ENCODE measurements at regions not wholly inside any gene's neighbourhood (a gene's known extent, or its start where the extent isn't known, plus 50 kb on each side); places are given as distances from the start of the nearest gene placed in this dataset.
"Not testable (repeated sequence)": the region's sequence is repeated elsewhere in the genome, so short reads cannot be mapped to it uniquely, and the experiment has no call there.

DNA sequence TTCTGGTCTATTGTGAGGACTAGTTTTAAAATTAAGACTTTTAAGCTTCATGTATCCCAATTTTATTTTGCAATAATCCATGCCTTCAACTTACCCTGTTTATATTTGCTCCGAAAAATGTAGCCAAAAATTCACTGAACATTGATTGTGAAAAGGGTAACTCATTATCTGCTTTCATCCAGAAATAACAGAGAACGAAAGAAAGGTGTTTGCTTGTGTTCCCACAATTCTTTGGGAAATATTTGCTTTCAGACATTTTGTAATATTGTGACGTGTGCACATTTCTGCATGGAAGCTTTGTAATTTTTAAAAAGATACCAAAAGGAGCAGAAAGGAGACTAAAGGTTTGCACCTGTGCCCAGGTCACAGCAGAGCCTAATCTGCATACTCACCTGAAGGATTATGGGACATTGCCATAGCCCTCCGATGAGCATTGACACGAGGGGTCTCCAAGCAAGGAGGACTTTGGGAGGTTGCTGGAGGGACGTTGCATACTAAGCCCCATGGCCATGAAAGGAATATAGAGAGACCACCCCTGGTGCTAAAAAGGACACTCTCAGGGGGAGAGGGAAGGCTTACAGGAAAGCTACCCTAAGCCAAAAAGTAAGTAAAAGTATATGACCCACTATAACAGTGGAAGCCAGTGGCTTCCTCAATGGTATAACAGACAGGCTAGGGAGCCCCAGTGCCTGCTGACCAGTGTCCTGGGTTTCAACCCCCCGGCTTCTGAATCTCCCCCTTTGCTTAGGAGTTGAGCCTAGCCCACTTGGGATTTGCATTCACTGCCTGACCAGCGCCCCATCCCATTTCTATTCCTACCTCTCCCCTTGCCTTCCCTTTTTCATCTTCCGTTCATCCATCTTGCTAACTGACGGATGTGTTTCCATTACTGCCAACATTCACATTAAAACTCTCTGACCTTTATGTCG is 148.6 kb upstream of the ZC3H12A start:
- in situ Hi-C loops (cut with HindIII; ENCODE audit: low pct_ligation_motif_present, low pct_unique_long_range_greater_than_20kb, low sequenced_read_pairs): no loop called here
- no peak for DNase-seq

- in situ Hi-C loops (cut with HindIII; ENCODE audit: low pct_ligation_motif_present, low pct_unique_long_range_greater_than_20kb, low sequenced_read_pairs): no loop called here
- DNase-seq: no peak
These were observed 142.3 kb upstream of the ZC3H12A start for GRCh38 chr1:37332126-37332525.

DNA sequence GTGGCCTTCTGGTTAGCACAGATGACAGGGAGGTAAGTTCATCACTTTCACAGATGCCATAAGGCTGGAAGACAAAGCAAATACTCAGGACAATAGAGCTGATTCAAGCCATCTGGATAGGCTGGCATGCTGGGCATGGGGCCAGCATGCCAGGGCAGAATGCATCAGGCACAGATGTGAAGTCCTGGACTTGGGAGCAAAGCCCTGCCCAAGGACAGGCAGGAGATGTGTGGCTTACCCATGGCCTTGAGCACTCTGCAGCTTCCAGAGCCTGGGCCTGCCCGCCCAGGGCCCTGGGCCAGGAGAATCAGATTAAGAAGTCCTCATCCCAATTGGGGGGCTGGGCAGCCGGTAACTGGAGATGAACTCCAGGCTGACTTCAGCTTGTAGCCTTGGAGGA is 135.7 kb upstream of the ZC3H12A start:
- DNase-seq: no peak
- in situ Hi-C loops (cut with HindIII; ENCODE audit: low pct_ligation_motif_present, low pct_unique_long_range_greater_than_20kb, low sequenced_read_pairs): no loop called here

- in situ Hi-C loops (cut with HindIII; ENCODE audit: low pct_ligation_motif_present, low pct_unique_long_range_greater_than_20kb, low sequenced_read_pairs): no loop called here
- no peak for DNase-seq
These were observed 131.6 kb upstream of the ZC3H12A start for GRCh38 chr1:37342736-37343135.

GRCh38 chr1:37347104-37347649 is 127.2 kb upstream of the ZC3H12A start:
- in situ Hi-C loops (cut with HindIII; ENCODE audit: low pct_ligation_motif_present, low pct_unique_long_range_greater_than_20kb, low sequenced_read_pairs): no loop called here
- no peak for DNase-seq

GRCh38 chr1:37353871-37354270 is 120.5 kb upstream of the ZC3H12A start:
- DNase-seq: no peak
- in situ Hi-C loops (cut with HindIII; ENCODE audit: low pct_ligation_motif_present, low pct_unique_long_range_greater_than_20kb, low sequenced_read_pairs): no loop called here

DNA sequence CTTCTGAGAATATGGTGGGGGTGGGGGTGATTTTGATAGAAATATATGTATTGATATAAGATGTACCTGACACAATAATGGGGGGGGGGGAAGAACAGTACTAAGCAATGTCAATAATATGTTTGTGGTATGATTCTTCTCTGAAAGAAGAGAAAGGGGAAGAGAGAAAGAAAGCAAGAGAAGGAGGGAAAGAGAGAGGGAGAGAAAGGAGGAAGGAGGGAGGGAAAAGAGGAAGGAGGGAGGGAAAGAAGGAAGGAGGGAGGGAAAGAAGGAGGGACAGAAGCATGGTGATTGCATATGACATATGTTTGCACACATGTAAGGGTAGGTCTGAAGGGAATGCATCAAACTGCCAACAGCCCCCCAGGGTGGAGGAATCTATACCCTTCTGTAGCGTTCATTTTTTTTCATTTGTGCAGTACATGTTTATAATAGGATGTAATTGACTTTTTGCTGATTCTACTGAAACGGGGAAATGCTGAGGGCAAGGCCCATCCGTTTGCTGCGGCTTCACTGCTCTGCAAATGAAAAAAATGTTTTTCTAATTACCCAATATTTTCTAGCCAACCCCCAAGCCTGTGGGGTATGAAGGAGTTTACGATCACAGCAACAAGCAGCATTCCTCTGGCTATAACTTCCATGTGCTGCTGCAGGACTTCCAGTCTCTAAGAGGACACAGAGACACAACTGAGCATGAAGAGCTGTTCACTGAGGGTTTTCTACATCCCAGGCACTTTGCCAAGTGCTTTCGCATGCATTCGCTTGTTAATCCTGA is 119.3 kb upstream of the ZC3H12A start:
- no peak for DNase-seq
- in situ Hi-C loops (cut with HindIII; ENCODE audit: low pct_ligation_motif_present, low pct_unique_long_range_greater_than_20kb, low sequenced_read_pairs): no loop called here

GRCh38 chr1:37358992-37359391 is 115.4 kb upstream of the ZC3H12A start:
- no peak for DNase-seq
- in situ Hi-C loops (cut with HindIII; ENCODE audit: low pct_ligation_motif_present, low pct_unique_long_range_greater_than_20kb, low sequenced_read_pairs): no loop called here

DNA sequence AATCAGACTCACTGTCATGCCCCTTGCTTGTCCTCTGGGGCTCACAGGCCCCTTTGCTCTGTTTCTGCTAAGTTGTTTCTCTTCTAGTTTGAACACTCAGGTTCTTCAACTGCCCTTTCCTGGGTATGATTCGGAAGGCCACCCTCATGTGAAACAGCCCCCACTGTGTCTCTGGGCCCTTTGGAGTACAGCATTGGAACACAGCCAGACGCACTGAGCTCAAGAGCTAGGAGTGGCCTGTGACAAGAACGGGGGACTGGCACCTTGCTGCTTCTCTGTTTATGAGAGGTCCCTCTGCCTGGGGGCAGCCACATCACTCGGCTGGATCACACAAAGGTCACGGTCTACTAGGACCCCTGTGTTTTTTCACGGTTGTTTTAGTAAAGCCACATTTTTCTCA is 114.4 kb upstream of the ZC3H12A start:
- in situ Hi-C loops (cut with HindIII; ENCODE audit: low pct_ligation_motif_present, low pct_unique_long_range_greater_than_20kb, low sequenced_read_pairs): no loop called here
- no peak for DNase-seq

- DNase-seq: no peak
- in situ Hi-C loops (cut with HindIII; ENCODE audit: low pct_ligation_motif_present, low pct_unique_long_range_greater_than_20kb, low sequenced_read_pairs): no loop called here
These were observed 111.6 kb upstream of the ZC3H12A start for GRCh38 chr1:37362594-37363385.

DNA sequence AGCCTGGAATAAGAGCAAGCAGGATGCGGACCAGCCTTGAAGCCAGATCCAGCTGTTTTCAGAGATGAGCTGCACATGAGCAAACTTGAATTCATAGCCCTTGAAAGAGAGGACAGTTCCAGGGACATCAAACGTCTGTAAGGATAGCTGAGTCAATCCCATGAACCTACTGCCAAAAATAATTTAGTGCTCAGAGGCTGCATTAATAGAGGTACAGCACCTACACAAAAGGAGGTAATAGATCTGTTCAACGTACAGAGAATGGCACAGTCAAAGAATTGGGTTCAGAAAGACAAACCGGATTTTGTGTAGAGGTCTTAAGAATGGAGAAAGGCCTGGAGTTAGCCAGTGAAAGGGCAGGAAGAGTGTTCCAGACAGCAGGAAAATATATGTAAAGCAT is 110.8 kb upstream of the ZC3H12A start:
- no peak for DNase-seq
- in situ Hi-C loops (cut with HindIII; ENCODE audit: low pct_ligation_motif_present, low pct_unique_long_range_greater_than_20kb, low sequenced_read_pairs): no loop called here

GRCh38 chr1:37368665-37369315 is 105.6 kb upstream of the ZC3H12A start:
- DNase-seq; in situ Hi-C loops (cut with HindIII; ENCODE audit: low pct_ligation_motif_present, low pct_unique_long_range_greater_than_20kb, low sequenced_read_pairs): not testable (repeated sequence)

- in situ Hi-C loops (cut with HindIII; ENCODE audit: low pct_ligation_motif_present, low pct_unique_long_range_greater_than_20kb, low sequenced_read_pairs): no loop called here
- no peak for DNase-seq
These were observed 102.1 kb upstream of the ZC3H12A start for GRCh38 chr1:37372302-37372701.

GRCh38 chr1:37372711-37373110 is 101.7 kb upstream of the ZC3H12A start:
- in situ Hi-C loops (cut with HindIII; ENCODE audit: low pct_ligation_motif_present, low pct_unique_long_range_greater_than_20kb, low sequenced_read_pairs): no loop called here
- DNase-seq: no peak

DNA sequence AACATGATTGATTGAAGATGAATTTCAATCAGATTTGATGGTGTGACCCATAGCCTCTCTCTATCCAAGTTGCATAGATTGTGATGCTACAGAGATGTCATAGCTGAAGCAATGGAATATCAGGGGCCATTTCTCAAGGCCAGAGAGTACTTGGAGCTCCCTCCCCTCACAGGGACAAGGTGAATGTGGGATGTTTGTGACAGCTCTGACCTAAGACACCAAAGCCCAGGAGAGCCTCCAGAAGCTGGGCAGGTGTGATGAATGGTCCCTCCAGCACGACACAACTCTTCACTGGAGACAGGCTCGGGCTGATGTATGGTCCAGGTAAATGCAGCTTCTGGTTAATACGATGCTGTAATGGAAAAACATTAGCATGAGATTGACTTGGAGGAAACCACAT is 101.0 kb upstream of the ZC3H12A start:
- no peak for DNase-seq
- in situ Hi-C loops (cut with HindIII; ENCODE audit: low pct_ligation_motif_present, low pct_unique_long_range_greater_than_20kb, low sequenced_read_pairs): no loop called here

- DNase-seq; in situ Hi-C loops (cut with HindIII; ENCODE audit: low pct_ligation_motif_present, low pct_unique_long_range_greater_than_20kb, low sequenced_read_pairs): not testable (repeated sequence)
These were observed 93.8 kb upstream of the ZC3H12A start for GRCh38 chr1:37380546-37380945.

- in situ Hi-C loops (cut with HindIII; ENCODE audit: low pct_ligation_motif_present, low pct_unique_long_range_greater_than_20kb, low sequenced_read_pairs): no loop called here
- DNase-seq: no peak
These were observed 86.5 kb upstream of the ZC3H12A start for GRCh38 chr1:37387854-37388253.

DNA sequence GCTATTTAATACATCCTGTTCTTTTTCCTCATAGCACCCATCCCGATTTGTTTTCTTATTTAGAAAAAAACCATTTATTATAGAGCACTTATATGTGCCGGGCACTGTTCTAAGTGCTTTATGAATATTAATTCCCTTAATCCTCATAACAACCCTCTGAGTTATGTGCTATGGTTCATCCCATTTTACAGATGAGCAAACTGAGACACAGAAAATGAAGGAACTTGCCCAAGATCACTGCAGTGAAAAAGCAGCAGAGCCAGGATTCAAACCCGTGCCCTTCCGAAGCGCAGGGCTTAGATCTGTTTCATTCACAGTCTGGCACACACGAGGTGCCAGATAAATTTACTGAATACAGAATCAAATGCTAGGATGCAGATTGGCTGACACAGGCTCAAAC is 85.1 kb upstream of the ZC3H12A start:
- in situ Hi-C loops (cut with HindIII; ENCODE audit: low pct_ligation_motif_present, low pct_unique_long_range_greater_than_20kb, low sequenced_read_pairs): no loop called here
- no peak for DNase-seq

All from ACHN (cell line).